HG02852 (cell line): ENCODE measurements at regions not wholly inside any gene's neighbourhood (a gene's known extent, or its start where the extent isn't known, plus 50 kb on each side); places are given as distances from the start of the nearest gene placed in this dataset.
A peak's percentile ranks its signal among the peaks of the same experiment; 100 is the strongest.

Experiments
- ATAC-seq: cut with Tn5 transposase; IDR thresholded peaks from one replicate; pipeline ENCODE4 v1.9.1; 2021; ENCODE audit warnings: mild to moderate bottlenecking, moderate library complexity; ENCODE audit not compliant: unreplicated experiment

DNA sequence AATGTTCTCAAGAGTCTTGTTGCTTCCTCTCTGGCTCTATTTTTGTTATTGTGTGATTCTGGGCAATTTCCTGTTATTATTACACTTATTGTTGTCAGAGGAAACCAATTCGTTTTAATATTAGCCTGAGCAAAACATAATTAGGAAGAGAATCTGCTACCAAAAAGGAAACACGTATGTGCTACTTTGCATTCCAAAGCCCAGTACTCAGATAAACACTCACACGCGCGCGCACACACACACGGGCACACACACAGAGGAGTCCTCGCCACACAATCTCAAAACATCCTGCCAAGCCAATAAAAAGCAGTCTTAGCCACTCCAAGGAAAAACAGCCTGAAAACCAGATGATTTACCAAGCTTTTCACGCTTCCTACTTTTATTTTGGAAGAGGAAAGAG is 400.7 kb downstream of the NUAK1 start:
- no peak for ATAC-seq

DNA sequence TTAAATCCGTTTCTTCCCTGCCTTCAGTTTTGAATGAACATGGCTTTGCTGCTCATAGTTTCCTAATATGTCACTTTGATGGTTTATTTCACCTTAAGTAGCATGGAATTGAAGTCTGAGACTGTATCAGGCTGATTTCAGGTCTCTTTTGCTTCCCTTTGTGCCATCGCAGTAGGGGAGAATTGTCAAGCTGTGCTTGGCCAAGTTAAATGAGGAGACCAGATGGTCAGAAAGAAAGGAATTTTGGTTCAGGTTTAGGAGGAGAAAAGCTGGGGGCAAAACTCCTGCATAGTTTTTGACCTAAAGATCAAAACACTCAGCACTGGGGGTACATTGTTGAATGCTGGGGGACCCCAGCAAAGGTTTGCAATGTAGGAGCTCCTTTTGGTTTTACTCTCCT is 398.4 kb downstream of the NUAK1 start:
- no peak for ATAC-seq

DNA sequence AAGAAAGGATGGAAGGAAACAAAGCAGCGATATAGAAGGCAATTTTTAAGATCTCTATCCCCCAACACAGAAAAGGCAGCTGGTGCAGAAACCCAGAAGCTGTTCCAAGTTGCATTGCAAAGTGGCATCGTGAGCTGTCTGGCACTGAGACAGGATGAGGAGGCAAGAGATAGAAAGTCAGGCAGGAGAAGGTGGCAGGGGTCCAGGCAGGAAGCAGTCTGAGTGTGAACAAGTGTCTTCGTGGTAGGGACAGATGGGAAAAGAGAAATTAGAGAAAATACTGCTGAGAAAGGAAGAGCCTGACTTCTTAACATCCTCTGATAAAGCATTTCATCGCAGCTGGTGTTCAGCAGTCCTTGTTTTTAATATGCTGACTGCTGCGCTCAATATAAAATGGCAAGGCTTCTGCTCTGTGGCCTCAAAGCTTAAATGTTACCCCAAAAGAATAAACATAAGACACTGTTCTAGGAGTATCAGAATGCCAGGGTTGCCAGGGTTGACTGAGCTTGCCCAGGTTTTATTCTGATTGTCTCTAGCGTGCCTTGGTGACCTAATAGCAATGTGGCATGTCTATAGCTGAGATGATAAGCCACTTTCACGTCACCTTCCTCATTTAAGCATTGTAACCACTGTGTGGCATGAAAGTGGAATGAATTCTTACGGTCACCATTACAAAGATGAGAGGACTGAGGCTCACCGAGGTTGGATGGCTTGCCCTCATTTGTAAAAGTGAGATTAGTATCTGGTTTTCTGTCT is 397.6 kb downstream of the NUAK1 start:
- ATAC-seq: no peak

DNA sequence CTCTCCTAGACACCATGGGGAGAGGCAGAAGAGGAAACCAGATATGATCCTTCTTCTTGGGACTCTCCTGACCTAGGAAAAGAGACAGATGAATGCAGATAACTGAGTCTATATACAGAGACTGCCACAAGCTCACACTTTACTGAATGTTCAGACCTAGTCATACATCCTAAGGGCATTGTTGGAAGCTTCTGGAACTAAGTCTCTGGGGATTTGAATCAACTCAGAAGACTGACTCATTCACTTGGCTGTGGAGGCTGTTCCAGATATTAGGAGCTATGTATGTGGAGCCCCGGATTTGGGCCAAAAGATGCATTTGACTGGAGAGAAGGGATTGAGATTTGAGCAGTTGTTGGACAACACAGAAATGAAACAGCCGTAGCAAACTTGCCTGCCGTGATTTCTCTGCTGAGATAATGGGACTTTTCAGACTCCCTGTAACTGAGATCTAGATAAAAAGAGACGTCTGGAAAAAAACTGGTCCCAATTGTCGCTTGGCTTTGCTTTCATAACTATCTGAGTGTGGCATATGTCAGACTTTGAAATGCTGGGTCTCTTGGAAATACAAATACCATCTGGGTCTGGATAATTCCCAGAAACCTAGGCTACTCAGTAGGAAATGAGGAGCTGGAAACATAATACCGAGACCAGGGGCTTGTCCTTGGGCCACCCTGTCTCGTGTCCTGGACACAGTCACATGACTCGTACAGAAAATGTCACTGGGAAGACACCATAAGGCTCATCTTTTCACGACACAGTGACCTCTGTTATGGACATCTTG is 396.8 kb downstream of the NUAK1 start:
- no peak for ATAC-seq

DNA sequence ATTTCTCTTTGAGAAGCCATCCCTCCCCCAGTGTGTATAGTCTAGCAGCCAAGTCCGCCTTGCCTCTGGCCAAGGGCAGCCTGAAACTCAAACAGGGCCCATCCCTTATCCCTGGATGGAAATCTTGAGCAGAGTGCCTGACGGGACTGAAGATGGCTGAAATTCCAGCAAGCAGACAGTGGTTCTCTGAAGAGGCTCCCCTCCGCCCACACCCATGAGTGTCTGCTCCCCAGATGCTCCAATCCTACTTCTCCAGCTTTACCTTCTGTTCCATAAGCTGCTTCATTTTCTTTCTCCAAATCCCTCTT is 396.2 kb downstream of the NUAK1 start:
- ATAC-seq: no peak

DNA sequence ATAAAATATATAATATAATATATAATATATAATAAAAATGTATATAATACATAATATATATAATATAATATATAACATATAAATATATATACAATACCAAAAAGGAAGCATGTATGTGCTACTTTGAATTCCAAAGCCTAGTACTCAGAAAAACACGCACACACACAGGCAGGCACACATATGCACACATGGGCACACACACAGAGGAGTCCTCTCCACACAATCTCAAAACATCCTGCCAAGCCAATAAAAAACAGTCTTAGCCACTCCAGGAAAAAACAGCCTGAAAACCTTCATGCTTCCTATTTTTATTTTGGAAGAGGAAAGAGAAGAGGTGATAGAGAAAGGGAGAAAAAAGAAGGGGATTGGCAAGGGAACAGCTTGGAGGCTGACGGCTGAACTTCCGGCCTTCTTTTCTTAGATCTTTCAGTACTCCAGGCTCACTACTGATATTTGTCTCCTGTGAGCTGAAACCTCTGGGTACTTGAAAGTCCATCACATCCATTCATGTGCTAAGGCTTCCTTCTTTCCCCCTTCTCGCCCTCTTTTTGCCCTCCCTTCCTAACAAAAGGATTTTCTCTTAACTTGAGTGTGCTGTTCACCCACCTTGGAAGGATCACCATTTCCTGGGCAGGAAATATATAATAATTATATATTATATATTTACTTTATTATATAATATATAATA is 394.2 kb downstream of the NUAK1 start:
- no peak for ATAC-seq

DNA sequence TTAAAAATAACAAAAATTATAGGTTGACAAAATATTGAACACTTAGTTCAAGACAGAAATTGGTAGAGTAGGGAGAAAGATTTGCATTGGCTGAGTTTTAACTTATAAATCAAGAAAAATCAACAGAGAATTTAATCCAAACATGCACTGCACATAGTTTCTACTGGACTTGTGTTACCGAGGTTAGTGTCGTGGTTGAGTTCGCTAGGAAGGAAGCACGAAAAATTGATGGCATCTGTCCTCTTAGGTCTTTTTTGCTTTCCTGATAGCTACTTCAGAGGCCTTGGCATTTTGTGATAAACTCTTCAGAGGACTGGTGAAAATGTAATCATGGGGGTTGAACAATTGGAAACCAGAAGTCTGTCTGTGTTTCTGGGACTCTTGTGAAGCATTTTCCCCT is 392.9 kb downstream of the NUAK1 start:
- no peak for ATAC-seq

DNA sequence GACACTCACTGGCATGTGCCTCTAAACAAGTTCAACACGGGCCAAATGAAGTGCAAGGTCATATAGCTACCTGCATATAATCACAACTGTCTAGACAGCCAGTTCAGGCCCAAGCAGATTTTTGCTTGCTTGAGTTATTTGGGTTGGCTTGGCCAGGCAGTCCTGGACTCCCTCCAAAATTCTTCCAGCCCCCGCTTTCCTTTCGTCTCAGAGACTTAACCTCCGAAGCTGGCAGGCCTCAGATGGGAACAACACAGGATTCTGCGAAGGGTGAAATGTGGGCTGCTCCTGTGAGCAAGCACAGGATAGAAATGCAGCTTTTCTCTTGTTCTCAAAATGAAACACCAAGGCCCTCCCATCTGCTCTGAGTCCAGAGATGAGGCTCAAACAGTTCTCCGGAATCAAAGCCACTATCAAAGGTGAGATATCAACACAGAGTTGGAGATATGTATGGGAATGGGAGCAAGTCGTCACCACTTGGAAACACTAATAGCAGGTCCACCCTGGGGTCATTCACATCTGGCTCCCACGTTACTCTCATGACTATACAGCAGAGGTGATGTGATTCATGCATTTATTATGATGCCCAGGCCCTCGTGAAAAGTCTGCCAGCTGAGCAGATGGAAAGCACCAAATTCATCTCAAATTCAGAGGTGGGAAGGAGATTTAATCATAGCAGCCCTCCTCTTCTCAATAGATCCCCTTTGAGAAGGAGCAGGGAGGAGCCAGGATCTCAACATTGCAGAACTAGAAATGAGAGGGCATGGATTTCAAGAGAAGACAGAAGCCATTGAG is 389.8 kb downstream of the NUAK1 start:
- no peak for ATAC-seq

DNA sequence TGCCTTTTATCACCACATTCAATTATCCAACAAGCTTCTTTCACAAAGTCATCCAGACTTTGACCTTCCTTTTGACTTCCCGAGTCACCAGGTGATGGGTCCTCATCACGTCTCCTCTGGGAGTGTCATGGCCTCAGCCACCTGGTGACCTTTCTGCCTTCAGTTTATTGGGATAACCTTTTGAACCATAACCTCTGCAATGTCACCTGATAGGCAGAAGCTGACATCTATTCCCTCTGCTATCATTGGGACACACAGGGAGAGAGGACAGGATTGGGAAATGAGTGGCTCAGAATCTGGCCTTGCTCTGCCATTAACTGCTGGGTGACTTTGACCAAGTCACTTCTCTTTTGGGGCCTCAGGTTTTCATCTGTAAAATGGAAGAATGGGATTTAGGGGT is 388.7 kb downstream of the NUAK1 start:
- ATAC-seq: no peak

DNA sequence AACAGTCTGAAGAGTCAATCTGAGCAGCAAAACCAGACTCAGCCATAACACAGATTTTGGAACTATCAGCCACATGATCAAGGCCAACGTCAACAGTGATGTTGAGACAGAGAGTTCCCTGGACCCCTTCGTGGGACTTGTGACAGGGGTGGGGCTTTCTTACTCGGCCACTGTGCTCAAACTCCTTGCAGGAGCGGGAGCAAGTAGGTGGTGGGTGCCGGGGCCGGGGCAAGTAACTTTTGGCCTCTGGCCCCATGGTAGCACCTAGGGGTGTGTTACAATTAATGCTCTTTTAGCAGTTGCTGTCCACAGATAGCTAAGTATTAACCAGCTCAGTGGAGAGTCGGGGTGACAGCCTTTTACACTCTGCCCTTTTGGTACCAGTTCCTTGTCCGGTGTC is 384.4 kb downstream of the NUAK1 start:
- no peak for ATAC-seq

DNA sequence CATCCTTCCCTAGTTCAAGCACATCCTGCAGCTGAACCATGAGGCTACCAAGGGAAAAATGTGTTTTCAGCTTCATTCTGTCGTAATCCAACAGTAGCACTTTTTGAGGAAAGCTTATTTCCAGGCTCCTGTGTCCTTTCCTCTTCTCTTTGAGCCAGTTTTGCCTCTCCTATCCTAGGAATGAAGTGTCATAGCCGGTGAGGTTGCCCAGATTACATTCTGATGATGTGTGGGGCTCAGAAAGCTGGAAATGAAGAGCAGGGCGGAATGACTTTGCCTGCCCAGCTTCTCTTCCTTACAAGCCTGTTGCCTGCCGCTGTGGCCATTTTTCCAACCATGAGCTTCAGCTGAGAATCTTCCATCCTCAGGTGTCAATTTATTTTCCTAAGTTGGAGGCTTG is 381.8 kb downstream of the NUAK1 start:
- ATAC-seq: no peak

DNA sequence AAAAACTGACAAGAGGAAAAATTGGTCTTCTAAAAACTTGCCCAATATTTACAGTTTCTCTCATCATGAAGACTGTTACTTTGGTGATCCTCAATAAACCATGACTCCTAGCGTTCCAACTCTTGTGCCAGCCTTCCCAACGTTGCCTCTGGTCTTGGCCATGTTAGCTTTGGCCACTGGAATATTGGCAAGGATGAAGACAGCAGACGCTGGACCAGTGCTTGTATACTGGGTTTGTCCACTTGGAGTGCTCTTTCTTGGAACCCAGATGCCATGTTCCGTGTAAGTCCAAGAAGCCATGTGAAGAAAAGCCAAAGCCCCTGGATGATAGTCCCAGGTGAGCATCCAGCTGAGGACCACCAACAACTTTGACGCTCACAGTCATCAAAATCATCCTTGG is 379.6 kb downstream of the NUAK1 start:
- ATAC-seq: no peak

DNA sequence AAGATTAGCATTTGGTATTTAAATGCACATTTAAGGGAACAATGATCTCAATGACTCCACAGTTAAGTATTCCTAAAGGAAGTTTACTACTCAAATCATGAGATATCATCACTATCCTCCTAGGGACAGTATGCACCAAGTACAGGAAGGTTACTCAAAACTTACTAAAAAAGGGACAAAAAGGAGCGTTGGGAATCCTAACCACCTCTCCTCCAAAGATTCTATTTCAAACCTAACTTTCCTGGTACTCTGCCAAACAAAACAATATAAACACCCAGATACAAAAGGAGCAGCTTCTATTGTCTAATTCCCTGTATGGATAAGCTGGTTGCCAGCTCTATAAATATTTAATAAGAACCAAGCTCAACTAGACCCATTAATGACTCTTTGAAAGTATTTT is 377.7 kb downstream of the NUAK1 start:
- no peak for ATAC-seq

DNA sequence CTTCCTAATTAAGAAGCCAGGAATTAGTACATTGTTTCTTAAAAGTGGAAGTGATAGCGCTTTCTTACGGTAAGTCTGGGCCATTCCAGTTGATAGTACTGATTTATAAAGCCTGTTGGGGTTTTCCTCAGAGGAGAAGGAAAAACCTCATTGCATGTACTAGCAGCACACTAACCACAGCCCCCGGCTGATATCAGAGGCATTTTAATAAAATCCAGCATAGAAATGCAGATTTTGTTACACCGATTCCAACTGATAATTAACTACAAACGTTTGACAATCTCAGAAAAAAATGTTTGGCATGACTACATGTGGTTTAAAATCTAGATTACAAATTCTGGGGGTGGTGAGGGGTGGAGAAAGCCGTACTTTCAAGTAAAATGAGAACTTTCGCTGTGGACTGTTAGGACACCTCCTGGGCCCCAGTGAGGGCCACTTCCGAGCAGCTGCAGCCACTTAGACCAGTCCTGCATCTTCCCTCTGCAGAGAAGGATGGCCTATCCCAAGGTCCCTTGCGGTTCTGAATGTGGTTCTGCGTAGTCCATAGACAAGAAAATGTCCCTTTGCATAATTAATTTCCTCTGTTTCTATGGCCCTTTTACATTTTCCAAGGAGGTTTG is 374.4 kb downstream of the NUAK1 start:
- ATAC-seq: no peak

DNA sequence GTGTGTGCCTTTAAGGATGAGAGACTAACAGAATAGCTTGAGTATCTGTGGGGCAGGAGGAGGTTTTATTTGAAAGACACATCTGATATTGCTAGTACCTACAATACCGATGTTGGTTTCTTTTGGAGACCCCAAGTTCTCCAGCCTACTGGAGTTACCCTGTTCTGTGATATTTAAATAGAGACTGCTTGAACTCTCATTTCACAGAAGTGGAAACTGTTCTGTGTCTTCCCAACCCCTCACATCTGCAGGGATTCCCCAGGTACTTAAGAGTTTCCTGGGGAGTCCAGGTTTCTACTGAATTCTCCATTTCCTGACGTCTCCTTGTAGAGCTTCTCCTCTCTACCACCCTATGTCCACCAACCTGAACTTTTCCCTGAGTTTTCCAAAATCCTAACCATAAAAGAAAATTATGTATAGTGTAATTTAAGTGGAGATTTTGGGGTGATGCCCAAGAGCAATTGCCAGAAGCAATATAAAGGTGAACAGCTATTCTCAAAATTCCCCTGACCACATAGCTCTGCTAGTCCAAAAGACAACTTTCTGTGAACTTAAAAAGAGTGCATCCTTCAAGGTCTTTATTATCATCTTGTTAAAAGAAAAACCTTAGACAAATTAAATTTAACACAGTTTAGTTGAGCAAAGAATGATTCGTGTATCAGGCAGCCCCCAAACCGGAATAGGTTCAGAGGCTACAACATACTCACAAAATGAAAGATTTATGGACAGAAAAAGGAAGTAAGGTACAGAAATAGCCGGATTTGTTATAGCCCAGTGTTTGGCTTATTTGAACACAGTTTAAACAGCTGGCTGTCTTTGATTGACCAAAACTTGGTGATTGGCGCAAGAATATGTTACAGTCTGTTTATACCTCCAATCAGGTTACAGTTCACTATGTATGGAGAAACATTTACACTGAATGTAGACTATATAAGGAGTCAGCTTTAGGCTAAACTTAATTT is 373.4 kb downstream of the NUAK1 start:
- peak; percentile 59 for ATAC-seq

DNA sequence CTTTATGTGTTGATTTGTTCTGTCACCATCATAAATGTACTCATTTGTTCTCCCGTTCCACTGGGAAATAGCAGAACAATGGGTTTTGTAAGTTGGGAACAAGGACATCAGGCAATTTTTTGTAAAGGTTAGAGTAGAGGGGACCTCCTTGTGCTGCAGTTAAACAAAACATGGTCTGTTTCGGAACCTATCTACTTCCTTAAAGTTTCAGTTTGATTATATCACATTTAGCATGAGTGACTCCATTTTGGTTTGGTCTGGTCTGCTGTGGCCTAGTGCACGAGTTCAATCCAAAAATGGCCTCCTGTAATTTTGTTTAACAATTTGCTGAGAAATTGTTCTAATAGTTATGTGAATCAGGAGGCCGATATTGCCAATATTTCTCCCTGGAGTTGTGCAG is 372.7 kb downstream of the NUAK1 start:
- ATAC-seq: no peak

DNA sequence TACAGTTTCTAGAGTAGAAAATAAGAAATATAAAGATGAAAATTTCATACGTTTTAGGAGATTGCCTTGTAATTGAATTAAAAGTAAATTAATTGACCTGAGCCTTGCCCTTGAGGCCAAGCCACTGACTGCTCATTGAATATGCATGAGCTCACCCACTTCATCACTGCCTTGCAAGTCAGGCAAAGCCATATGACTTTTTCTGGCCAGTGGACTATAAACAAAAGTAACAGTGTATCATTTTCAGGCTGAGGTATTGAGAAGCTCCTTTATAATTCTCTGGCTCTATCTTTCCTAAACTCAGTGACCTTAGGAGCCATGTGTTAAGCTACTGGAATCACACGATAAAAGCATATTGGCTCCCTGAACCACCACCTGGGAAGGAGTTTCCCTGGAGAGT is 369.3 kb downstream of the NUAK1 start:
- no peak for ATAC-seq

DNA sequence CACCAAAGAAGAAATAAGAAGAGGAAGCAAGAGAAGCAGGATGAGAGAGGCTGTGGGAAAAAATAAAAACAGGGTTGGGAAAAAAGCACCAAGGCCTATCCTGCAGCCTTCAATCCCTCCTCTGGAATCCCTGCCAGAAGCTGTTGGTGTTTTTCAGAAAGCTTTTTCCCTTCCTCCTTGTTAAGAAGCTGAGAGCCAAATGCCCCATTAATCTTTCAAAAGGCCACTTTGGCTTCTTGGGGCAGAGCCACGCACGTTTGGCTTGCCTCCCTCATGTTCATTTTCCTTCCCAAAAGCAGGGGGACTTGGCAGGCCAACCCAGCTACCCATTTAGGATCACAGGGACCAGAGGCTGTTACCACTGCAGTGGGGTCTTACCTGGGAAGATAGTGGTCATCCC is 365.3 kb downstream of the NUAK1 start:
- no peak for ATAC-seq

DNA sequence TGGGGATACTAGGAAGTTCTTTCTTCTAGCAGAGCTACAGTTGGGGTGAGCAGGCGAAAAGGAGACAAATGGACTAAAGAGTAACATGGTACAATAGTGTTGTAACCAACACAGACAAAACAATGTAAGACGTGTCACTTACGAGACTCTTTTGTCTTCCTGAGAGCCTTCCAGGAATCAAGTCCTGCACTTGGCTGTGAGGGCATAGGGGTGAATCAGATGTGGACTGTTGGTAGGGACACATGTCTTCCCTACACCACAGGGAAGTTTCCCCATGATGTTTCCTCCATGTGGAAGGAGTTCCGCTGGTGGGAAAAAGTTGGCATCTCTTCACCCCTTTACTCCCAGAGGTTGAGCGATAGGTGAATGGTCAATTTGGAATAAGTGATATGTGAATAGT is 364.7 kb downstream of the NUAK1 start:
- ATAC-seq: no peak

DNA sequence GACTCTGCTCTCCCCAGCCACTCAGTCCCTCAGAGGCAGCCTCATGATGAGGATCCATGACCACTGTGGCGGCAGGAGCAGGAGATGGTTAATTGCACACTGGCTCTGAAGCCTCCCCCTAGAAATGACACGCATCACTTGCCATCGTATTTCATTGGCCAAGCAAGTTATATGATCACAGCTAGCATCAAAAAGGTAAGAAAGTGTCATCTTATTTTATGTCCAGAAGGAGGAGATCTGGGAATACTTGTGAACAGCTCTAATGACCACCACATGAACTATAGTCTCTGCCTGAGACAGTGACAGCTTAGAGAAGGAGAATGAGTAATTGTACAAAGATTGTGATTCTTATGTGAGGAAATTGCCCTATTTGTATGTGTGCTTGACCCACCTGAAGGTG is 363.4 kb downstream of the NUAK1 start:
- no peak for ATAC-seq
